Osteoblast (primary cell): ENCODE measurements at regions not wholly inside any gene's neighbourhood (a gene's known extent, or its start where the extent isn't known, plus 50 kb on each side); places are given as distances from the start of the nearest gene placed in this dataset.

Source experiments
- DNase-seq: peaks from one replicate; pipeline ENCODE4 v3.0.0; 2011; ENCODE audit warnings: low spot score, mixed read lengths; ENCODE audit not compliant: insufficient read length; ENCODE audit errors: missing footprints
- H2AFZ ChIP-seq: 2 replicates; pipeline ENCODE4 v1.6.0; 2011; ENCODE audit warnings: mild to moderate bottlenecking, low read length
- H3K27ac ChIP-seq: 2 replicates; pipeline ENCODE4 v1.5.1; 2011; ENCODE audit warnings: mild to moderate bottlenecking, low read depth, low read length, moderate library complexity
- H3K27me3 ChIP-seq: 2 replicates; pipeline ENCODE4 v1.6.0; 2012; ENCODE audit warnings: mild to moderate bottlenecking, control low read depth, inconsistent platforms, low read length, moderate library complexity; ENCODE audit not compliant: insufficient read depth
- H3K36me3 ChIP-seq: 2 replicates; pipeline ENCODE4 v1.5.1; 2011; ENCODE audit warnings: mild to moderate bottlenecking, low read length, control low read depth, moderate library complexity; ENCODE audit not compliant: insufficient read depth
- H3K4me1 ChIP-seq: 2 replicates; pipeline ENCODE4 v1.5.1; 2011; ENCODE audit warnings: mild to moderate bottlenecking, low read length, control low read depth, moderate library complexity; ENCODE audit not compliant: insufficient read depth
- H3K4me2 ChIP-seq: 2 replicates; pipeline ENCODE4 v1.6.0; 2011; ENCODE audit warnings: mild to moderate bottlenecking, low read length; ENCODE audit not compliant: insufficient read depth
- H3K4me3 ChIP-seq: fragments of 200-600 bp; sonication (generic); 3 replicates; pipeline ENCODE4 v1.5.1; 2012; ENCODE audit warnings: mild to moderate bottlenecking, low read length, inconsistent platforms; ENCODE audit not compliant: insufficient read depth
- H3K79me2 ChIP-seq: 2 replicates; pipeline ENCODE4 v1.6.0; 2012; ENCODE audit warnings: mild to moderate bottlenecking, low read length, control low read depth, inconsistent platforms; ENCODE audit not compliant: insufficient read depth
- H3K9me3 ChIP-seq: 2 replicates; pipeline ENCODE4 v1.5.1; 2011; ENCODE audit warnings: low read depth, low read length, control low read depth
- H4K20me1 ChIP-seq: 2 replicates; pipeline ENCODE4 v1.6.0; 2012; ENCODE audit warnings: mild to moderate bottlenecking, low read length, control low read depth; ENCODE audit not compliant: insufficient read depth
- CTCF ChIP-seq: IDR thresholded peaks from 2 replicates; pipeline ENCODE4 v1.5.1; 2011; ENCODE audit warnings: mild to moderate bottlenecking, low read depth, low read length, moderate library complexity; ENCODE audit errors: extremely low read depth

GRCh38 chr5:54881286-54882005, 103.9 kb downstream of the ESM1 start:
- H3K4me2 ChIP-seq: no peak overlapping the region
- no peak for DNase-seq
- H3K9me3 ChIP-seq: no peaks in the 10 kb centered on the region
- no peak overlapping the region for H2AFZ ChIP-seq
- H3K79me2 ChIP-seq: no peaks in the 10 kb centered on the region
- no peak overlapping the region for H3K4me3 ChIP-seq
- no peaks in the 10 kb centered on the region for H3K36me3 ChIP-seq
- H4K20me1 ChIP-seq: no peaks in the 10 kb centered on the region
- peak overlapping the region; percentile 7 for H3K27ac ChIP-seq
- H3K27me3 ChIP-seq: peaks cover 8% of the 10 kb centered on the region
- H3K4me1 ChIP-seq: peaks cover 15% of the 10 kb centered on the region
- no peak for TF ChIP-seq CTCF

- no peaks in the 10 kb centered on the region for H3K27me3 ChIP-seq
- TF ChIP-seq CTCF: no peak
- H3K4me2 ChIP-seq: no peak overlapping the region
- H3K4me3 ChIP-seq: no peak overlapping the region
- peaks cover 23% of the 10 kb centered on the region for H3K4me1 ChIP-seq
- no peaks in the 10 kb centered on the region for H3K79me2 ChIP-seq
- no peaks in the 10 kb centered on the region for H3K36me3 ChIP-seq
- no peak overlapping the region for H2AFZ ChIP-seq
- H4K20me1 ChIP-seq: no peaks in the 10 kb centered on the region
- no peak for DNase-seq
- H3K9me3 ChIP-seq: no peaks in the 10 kb centered on the region
- no peak overlapping the region for H3K27ac ChIP-seq
Measured at GRCh38 chr5:54876976-54877375, 108.4 kb downstream of the ESM1 start.

GRCh38 chr5:54876556-54876955, 108.8 kb downstream of the ESM1 start:
- Histone ChIP-seq H3K4me3 (no peak overlapping the region), H3K79me2 (no peaks in the 10 kb centered on the region), H3K27ac (no peak overlapping the region), H2AFZ (no peak overlapping the region), H3K9me3 (no peaks in the 10 kb centered on the region), H3K4me1 (peaks cover 21% of the 10 kb centered on the region), H3K4me2 (no peak overlapping the region), H3K27me3 (peaks cover 2% of the 10 kb centered on the region), H3K36me3 (no peaks in the 10 kb centered on the region), H4K20me1 (no peaks in the 10 kb centered on the region)
- no peak for DNase-seq
- no peak for TF ChIP-seq CTCF

- no peaks in the 10 kb centered on the region for H3K79me2 ChIP-seq
- no peaks in the 10 kb centered on the region for H3K36me3 ChIP-seq
- H2AFZ ChIP-seq: no peak overlapping the region
- no peaks in the 10 kb centered on the region for H3K9me3 ChIP-seq
- no peak for DNase-seq
- peaks cover 12% of the 10 kb centered on the region for H3K4me1 ChIP-seq
- H3K4me3 ChIP-seq: no peak overlapping the region
- H4K20me1 ChIP-seq: no peaks in the 10 kb centered on the region
- no peak overlapping the region for H3K4me2 ChIP-seq
- no peak for TF ChIP-seq CTCF
- peaks cover 12% of the 10 kb centered on the region for H3K27me3 ChIP-seq
- no peak overlapping the region for H3K27ac ChIP-seq
Measured at GRCh38 chr5:54874337-54875021, 110.9 kb downstream of the ESM1 start.
